SK-N-SH (cell line): ENCODE measurements at regions not wholly inside any gene's neighbourhood (a gene's known extent, or its start where the extent isn't known, plus 50 kb on each side); places are given as distances from the start of the nearest gene placed in this dataset.

Source experiments
- ELF1 ChIP-seq: IDR thresholded peaks from 2 replicates; pipeline ENCODE4 v1.4.0; 2012
- FOSL2 ChIP-seq: IDR thresholded peaks from 2 replicates; pipeline ENCODE4 v1.4.0; 2012; ENCODE audit warnings: low read depth, mild to moderate bottlenecking, moderate library complexity, borderline replicate concordance
- MXI1 ChIP-seq: IDR thresholded peaks from 2 replicates; pipeline ENCODE4 v1.6.1; 2012; ENCODE audit warnings: mild to moderate bottlenecking, low read depth, low read length, improper control_type of control experiment
- NRF1 ChIP-seq: IDR thresholded peaks from 2 replicates; pipeline ENCODE4 v1.6.1; 2012; ENCODE audit warnings: low read depth, mild to moderate bottlenecking, low read length
- RFX5 ChIP-seq: IDR thresholded peaks from 2 replicates; pipeline ENCODE4 v1.6.1; 2012; ENCODE audit warnings: mild to moderate bottlenecking, improper control_type of control experiment, low read length
- TAF1 ChIP-seq: IDR thresholded peaks from 2 replicates; pipeline ENCODE4 v1.6.1; 2012; ENCODE audit warnings: low read depth, mild to moderate bottlenecking, low read length, moderate library complexity, borderline replicate concordance
- YY1 ChIP-seq: IDR thresholded peaks from 2 replicates; pipeline ENCODE4 v1.4.0; 2012; ENCODE audit warnings: low read depth, mild to moderate bottlenecking
- TF ChIP-seq, protein P1 (sequence below): fragments of 200-600 bp; sonication (generic); IDR thresholded peaks from 2 replicates; pipeline ENCODE4 v1.6.1; 2017; ENCODE audit warnings: antibody characterized with exemption, mild to moderate bottlenecking, moderate library complexity

- TF ChIP-seq, protein P1, sequence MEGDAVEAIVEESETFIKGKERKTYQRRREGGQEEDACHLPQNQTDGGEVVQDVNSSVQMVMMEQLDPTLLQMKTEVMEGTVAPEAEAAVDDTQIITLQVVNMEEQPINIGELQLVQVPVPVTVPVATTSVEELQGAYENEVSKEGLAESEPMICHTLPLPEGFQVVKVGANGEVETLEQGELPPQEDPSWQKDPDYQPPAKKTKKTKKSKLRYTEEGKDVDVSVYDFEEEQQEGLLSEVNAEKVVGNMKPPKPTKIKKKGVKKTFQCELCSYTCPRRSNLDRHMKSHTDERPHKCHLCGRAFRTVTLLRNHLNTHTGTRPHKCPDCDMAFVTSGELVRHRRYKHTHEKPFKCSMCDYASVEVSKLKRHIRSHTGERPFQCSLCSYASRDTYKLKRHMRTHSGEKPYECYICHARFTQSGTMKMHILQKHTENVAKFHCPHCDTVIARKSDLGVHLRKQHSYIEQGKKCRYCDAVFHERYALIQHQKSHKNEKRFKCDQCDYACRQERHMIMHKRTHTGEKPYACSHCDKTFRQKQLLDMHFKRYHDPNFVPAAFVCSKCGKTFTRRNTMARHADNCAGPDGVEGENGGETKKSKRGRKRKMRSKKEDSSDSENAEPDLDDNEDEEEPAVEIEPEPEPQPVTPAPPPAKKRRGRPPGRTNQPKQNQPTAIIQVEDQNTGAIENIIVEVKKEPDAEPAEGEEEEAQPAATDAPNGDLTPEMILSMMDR = no peak
- TF ChIP-seq TAF1 (no peak), MXI1 (no peak), FOSL2 (no peak), ELF1 (no peak), RFX5 (no peak), NRF1 (no peak), YY1 (no peak)
Observed at GRCh38 chr22:27495325-27495724, 306.2 kb downstream of the MN1 start.
